NCI-H146 treated with DMSO at 0.1 percent for 48 hours (cell line): ENCODE measurements at regions not wholly inside any gene's neighbourhood (a gene's known extent, or its start where the extent isn't known, plus 50 kb on each side); places are given as distances from the start of the nearest gene placed in this dataset.
"Not testable (repeated sequence)": the region's sequence is repeated elsewhere in the genome, so short reads cannot be mapped to it uniquely, and the experiment has no call there.

Experiments
- DNase-seq: peaks from one replicate; lab custom pipeline; 2025; ENCODE audit not compliant: unreplicated experiment; lab: John Stamatoyannopoulos, UW

DNA sequence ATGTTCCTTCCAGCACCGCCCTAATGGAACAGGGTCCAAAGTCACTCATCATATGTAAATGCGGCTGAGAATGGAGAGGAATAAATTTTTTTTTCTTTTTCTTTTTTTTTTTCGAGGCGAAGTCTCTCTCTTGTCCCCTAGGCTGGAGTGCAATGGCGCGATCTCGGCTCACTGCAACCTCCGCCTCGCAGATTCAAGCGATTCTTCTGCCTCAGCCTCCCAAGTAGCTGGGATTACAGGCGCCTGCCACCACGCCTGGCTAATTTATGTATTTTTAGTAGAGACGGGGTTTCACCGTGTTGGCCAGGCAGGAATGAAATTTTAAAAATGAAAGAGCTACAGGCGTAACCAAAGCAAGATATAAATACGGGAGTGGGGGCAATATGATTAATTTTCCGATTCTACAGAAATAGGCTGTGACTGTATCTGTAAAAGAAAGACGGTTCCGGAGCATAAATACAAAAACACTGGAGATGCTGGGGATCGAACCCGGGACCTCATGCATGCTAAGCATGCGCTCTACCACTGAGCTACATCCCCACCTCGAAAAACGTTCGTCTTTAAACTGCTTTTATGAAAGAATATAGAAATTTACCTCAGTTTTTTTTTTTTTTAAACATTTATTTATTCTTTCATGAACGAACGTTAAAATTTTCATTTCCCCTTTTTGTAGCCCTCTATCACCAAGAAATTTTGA lies 132.2 kb downstream of the GPX5 start:
- peak; percentile 12 for DNase-seq

DNA sequence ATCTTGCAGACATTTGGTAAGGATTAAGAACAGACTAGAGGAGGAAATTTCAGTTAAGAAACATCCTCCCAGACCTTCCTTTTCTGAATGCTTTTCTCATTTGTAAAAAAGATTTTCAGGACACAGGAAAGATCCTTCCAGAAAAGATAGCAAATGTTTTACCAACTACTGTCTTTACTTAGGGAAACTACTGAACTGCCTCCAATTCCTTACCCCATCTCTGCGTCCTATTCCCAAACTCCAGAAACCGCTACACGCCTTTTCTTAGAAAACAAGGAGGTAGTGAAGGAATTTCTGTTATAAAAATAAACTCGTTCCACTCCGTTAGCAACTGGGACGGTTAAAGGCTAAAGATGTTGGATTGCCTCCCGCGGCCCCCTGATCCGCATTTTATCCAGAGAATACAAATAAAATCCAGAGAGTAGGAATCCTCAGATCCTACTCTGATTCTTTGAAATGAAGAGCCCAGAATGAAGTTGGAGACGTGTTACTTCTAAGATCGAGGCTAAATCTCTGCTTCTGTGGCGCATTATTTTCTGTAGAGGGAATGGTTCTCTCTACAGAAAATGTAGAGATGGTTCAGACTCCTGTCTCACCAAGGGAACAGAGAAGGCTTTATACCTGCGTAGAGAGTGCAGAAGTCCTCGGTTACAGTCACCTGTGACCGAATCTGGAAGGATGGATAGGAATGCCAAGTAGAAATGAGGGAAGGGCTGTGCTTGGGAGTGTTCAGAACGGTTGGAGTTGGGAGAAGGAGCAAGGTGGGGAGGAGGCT lies 133.0 kb downstream of the GPX5 start:
- DNase-seq = no peak

DNA sequence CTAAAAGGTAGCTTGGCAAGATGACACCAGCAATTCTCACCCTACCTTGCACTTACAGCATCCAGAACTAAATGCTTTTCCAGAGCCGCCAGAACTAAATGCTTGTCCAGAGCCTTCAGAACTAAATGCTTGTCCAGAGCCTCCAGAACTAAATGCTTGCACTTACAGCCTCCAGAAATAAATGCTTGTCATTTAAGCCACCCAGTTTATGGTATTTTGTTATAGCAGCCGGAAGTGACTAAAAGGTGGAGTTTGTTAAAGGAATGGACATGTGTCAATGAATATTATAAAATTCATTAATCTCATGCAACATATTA lies 133.5 kb downstream of the GPX5 start:
- no peak for DNase-seq

DNA sequence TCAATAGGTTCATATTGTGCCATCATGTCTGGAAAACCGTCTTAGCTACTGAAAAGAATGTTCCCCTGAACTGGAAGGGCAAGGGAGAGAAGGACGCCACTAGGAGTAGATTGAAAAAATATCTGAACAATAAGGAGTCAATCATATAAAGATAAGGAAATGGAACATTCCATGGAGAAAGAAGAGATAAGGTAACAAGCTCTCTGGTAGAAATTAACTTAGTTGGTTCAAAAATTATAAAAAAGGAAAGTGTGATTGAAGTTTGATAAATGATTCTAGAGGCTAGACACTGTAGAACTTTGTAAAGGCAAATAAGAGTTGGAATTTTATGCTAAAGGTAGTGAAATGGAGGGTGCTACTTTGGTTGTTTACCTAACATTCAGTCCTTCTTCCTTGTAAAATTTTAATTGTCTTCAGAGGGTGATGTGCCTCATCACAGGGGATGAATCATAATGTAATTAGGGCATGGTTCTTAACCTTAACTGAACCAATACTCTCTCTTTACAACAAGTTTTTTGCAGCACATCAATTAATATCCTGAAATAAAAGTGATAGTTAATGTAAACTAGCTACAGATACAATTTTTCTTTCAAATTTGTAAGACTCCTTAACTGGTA lies 135.5 kb downstream of the GPX5 start:
- DNase-seq = no peak

DNA sequence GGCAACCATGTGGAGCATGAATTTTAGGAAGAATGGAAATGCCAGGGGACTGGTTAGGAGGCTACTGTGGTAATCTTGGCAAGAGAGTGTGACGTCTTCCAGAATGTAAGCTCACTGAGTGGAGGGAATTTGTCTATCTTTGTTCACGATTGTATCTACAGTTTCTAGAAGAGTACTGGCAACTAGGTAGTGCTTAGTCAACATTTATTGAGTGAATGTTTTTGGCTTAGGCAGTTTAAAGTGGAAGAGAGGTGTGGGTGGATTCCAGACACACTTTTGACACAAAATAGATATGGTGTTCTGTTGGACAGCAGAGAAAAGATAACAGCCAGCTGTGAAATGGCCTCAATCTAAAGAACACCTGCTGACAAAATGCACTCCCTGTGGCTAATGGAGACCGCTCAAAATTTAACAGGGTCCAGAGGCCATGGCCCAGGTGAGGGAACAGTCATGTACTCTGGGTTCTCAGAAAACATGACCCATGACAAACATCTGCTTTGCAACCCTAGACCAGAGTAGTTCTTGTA lies 139.3 kb downstream of the GPX5 start:
- no peak for DNase-seq

DNA sequence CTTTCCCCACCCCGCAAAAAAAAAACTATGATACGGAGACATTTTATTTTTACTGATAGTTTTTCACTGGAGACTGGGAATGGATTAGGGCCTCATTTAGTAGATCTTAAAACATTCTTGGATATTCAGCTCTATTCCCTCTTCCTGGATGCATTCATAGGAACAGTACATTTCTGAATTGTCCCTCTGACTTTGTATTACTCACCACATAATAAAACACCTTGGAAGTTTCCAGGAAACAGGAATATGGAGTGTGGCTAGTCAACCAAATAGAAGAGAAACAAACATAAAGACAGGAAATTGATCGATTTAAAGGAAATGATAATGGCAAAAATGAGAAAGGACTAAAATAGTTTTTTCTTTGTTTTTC lies 147.7 kb downstream of the GPX5 start:
- no peak for DNase-seq

DNA sequence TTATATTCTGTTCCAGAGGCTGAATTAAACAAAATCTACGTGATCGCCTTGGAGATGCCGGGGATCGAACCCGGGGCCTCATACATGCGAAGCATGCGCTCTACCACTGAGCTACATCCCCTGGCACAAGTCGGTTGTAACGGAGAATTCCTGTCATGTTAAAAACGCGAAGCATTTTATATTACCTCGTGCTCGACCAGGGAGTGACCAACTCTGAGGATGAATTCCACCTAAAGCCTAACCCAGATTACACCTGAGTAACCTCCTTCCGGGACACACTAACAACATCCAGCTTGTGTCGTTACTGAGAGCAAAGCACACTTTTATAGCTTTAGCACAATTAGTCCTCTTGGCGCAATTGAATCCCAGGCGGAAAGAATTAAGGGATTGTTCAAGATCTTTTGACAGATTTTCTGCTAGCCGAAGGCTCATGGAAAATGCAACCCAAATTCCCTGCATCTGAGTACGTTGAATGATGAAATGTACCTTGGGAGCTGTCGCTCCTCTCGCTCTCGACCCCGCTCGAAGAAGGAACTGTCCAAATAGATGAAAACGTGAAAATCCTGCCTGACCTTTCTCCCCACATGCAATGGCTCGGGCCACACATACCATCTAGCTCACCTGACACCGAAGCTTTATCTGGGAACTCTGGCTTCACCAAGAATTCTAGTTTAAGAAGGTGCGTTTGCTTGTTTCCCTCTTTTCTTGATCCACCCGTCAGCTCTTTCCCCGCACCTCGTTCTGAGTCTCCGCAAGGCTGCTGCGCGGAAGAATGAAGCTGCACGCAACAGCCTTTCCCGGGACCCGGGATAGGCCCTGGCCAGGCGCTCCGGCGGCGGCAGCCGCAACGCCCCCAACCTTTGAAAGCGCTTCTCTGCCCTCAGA lies 148.3 kb downstream of the GPX5 start:
- peak; percentile 8 for DNase-seq

DNA sequence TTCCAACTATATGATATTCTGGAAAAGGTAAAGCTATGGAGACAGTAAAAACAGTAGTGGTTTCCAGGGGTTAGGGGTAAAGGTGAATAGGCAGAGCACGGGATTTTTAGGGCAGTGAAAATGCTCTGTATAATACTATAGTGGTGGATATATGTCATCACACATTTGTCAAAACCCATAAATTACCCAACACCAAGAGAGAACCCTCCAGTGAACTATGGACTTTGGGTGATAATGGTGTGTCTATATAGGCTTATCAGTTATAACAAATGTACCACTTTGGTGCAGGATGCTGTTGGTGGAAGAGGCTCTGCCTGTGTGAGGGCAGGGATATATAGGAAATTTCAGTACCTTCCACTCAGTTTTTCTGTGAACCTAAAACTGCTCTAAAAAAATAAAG lies 149.9 kb downstream of the GPX5 start:
- no peak for DNase-seq

DNA sequence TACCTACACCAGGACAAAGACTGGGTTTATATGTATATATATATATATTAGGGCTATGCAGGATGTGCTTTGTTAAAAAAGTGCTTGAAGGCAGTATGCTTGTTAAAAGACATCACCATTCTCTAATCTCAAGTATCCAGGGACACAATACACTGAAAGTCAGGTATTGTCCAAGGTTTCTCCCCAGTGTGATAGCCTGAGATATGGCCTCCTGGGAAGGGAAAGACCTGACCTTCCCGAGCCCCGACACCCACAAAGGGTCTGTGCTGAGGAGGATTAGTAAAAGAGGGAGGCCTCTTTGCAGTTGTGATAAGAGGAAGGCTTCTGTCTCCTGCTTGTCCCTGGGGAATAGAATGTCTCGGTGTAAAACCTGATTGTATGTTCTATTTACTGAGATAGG lies 156.9 kb downstream of the GPX5 start:
- DNase-seq = no peak

DNA sequence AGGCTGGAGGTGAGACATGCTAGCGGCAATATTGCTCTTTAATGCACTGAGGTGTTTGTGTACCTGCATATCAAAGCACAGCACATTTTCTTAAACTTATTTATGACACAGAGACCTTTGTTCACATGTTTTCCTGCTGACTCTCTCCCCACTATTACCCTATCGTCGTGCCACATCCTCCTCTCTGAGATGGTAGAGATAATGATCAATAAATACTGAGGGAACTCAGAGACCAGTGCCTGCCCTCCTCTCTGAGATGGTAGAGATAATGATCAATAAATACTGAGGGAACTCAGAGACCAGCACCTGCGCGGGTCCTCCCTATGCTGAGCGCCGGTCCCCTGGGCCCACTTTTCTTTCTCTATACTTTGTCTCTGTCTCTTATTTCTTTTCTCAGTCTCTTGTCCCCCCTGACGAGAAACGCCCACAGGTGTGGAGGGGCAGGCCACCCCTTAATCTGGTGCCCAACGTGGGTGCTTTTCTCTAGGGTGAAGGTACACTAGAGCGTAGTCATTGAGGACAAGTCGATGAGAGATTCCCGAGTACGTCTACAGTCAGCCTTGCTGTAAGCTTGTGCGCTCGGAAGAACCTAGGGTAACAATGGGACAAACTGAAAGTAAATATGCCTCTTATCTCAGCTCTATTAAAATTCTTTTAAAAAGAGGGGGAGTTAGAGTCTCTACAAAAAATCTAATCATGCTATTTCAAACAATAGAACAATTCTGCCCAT lies 157.4 kb downstream of the GPX5 start:
- DNase-seq = not testable (repeated sequence)

DNA sequence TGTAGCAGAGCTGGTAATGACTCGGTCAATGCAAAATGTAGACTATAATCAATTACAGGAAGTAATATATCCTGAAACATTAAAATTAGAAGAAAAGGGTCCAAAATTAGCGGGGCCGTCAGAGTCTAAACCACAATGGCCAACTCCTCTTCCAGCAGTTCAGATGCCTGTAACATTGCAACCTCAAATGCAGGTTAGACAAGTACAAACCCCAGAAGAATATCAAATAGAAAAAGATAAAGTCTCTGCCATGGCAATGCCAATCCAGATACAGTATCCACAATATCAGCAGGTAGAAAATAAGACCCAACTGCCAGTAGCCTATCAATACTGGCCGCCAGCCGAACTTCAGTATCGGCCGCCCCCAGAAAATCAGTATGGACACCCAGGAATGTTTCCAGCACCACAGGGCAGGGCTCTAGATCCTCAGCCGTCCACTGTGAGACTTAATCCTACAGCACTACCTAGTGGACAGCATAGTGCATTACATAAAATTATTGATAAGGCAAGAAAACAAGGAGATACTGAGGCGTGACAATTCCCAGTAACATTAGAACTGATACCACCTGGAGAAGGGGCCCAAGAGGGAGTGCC lies 158.4 kb downstream of the GPX5 start:
- peak; percentile 7 for DNase-seq

DNA sequence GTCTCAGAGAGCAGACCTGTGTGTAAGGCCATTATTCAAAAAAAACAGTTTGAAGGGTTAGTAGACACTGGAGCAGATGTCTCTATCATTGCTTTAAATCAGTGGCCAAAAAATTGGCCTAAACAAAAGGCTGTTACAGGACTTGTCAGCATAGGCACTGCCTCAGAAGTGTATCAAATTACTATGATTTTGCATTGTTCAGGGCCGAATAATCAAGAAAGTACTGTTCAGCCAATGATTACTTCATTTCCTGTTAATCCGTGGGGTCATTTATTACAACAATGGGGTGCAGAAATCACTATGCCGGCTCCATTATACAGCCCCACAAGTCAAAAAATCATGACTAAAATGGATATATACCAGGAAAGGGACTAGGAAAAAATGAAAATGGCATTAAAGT lies 160.3 kb downstream of the GPX5 start:
- not testable (repeated sequence) for DNase-seq

DNA sequence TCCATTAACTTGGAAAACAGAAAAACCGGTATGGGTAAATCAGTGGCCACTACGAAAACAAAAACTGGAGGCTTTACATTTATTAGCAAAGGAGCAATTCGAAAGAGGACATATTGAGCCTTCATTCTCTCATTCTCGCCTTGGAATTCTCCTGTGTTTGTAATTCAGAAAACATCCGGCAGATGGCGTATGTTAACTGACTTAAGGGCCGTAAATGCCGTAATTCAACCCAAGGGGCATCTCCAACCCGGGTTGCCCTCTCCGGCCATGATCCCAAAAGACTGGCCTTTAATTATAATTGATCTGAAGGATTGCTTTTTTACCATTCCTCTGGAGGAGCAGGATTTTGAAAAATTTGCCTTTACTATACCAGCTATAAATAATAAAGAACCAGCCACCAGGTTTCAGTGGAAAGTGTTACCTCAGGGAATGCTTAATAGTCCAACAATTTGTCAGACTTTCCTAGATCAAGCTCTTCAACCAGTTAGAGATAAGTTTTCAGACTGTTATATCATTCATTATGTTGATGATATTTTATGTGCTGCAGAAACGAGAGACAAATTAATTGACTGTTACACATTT lies 160.9 kb downstream of the GPX5 start:
- DNase-seq = peak; percentile 20

DNA sequence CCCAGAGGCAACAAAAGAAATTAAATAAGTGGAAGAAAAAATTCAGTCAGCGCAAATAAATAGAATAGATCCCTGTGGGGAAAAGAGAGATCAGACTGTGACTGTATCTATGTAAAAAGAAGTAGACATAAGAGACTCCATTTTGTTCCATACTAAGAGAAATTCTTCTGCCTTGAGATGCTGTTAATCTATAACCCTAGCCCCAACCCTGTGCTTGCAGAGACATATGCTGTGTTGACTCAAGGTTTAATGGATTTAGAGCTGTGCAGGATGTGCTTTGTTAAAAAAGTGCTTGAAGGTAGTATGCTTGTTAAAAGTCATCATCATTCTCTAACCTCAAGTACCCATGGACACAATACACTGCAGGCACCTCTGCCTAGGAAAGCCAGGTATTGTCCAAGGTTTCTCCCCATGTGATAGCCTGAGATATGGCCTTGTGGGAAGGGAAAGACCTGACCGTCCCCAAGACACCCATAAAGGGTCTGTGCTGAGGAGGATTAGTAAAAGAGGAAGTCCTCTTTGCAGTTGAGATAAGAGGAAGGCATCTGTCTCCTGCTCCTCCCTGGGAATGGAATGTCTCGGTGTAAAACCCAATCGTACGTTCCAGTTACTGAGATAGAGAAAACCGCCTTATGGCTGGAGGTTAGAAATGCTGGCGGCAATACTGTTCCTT lies 161.8 kb downstream of the GPX5 start:
- not testable (repeated sequence) for DNase-seq

DNA sequence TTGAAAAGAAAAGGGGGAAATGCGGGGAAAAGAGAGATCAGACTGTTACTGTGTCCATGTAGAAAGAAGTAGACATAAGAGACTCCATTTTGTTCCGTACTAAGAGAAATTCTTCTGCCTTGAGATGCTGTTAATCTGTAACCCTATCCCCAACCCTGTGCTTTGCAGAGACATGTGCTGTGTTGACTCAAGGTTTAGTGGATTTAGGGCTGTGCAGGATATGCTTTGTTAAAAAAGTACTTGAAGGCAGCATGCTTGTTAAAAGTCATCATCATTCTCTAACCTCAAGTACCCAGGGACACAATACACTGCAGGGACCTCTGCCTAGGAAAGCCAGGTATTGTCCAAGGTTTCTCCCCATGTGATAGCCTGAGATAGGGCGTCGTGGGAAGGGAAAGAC lies 166.3 kb downstream of the GPX5 start:
- not testable (repeated sequence) for DNase-seq

DNA sequence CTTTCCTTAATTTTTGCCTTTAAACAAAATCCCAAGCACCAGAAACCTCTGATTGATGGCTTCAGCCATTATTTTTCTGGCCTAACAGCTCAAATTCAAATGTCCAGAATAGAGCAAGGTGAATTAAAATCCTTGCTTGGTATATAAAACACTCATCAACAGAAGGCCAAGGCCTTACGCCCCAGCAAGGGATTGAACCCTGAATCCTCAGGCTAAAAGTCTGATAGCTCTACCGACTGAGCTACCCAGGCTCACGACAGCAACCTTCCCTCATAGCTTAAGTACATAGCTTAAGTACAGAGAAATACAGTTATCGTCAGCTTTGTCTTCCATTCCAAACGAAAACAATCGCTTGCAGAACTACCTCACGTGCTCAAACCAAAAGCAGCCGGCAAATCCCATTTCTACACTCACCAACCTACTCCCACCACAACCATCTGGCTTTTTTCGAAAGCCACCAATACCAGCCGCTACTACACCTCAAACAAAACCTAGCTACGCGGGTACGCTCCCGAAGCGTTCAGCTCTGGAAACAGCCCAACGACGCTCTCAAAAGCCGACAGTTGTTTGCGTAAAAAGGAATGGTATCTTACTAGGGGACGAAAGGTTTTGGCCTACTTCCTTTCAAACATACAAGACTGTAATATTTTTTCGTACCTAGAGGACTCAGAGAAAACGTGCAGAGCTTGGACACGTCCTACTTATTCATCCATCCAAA lies 167.5 kb downstream of the GPX5 start:
- DNase-seq = no peak

DNA sequence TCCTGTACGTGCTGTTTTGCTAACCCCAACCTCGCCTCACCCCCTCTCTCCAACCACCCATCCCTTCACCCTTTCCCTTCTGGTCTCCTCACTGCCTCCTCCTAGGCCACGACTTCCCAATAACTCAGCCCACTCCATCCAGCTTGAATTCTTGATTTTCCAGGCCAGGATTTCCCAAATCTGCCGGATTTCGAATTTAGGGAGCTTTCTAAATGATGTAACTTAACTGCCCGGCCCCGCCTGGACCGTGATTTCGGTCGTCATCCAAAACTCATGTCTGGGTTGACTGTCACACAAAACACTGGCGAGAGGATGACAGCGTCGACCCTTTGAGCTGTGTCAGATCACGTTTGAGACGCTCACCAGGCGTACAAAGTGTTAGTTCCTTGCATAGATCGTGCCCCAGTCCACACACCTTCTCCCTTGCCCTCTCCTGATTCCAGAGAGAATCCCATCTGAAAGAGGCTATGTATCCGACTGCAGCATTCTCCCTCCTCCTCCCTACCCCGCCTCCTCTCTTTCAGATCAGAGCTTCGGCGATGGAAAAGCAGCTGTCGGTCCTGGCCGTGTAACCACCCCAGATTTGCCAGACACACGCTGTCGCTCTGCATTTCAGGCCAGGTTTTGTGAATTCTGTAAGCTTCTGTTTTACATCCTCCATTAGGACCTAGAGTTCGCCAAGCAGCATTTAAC lies 168.2 kb downstream of the GPX5 start:
- no peak for DNase-seq

DNA sequence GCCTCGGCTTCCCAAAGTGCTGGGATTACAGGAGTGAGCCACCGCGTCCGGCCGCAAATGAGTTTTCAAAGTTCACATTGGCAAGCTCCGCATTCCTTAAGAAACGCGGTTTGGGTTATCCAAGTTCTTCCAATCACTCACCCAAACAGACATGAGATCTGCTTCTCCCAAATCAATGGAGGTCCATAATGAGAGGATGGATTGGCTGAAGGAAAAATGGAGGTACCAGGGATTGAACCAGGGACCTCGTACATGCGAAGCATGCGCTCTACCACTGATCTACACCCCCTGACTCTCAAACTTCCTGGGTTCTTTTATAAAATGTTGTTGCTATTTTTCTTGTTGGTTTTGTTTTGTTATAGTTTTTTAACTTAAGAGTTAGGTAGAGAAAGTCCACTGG lies 170.0 kb downstream of the GPX5 start:
- DNase-seq = no peak
